Activated CD8-positive, alpha-beta memory T cell treated with anti-CD3 and anti-CD28 coated beads, Interleukin-2, amount 50 U/mL, for 1 hour (primary cell): ENCODE measurements at regions not wholly inside any gene's neighbourhood (a gene's known extent, or its start where the extent isn't known, plus 50 kb on each side); places are given as distances from the start of the nearest gene placed in this dataset.

ENCODE experiments used
- DNase-seq: peaks from one replicate; pipeline ENCODE4 v3.0.0-alpha.2; 2020; ENCODE audit errors: extremely low read depth

DNA sequence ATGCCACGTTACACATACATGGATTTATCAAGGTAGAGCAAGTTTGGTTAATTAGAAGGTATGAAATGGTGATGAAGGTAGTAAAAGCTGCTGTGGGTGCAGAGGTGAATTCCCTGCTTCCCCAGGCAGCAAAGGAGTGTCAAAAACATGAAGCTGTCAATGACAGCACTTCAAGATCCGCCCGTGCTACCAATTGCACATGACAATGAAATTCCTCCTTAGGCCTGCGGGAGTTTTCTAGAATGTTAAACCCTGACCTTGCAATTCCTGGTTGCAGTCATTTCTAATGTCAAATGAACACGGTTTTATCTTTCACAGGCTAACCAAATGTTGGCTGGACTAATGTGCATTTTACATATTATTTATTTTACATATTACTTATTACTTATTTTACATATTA lies 67.7 kb upstream of the LSM14A start:
- DNase-seq: no peak

DNA sequence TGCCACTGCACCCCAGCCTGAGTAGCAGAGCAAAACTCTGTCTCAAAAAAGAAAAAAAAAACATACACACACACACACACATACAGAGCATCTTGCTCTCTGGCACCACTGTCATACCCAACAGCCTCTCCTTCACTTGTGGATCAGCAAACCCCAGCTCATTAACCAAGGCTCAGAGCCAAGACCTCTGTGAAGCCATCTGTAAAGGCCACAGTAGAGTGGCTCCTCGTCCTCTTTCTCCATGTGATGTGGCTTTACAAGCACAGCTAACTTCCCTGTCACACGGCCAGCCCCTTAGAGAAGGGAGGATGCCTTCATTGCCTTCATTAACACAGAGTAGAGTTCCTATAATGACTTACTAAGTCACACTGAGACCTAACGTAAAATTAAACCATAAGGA lies 62.7 kb upstream of the LSM14A start:
- no peak for DNase-seq

DNA sequence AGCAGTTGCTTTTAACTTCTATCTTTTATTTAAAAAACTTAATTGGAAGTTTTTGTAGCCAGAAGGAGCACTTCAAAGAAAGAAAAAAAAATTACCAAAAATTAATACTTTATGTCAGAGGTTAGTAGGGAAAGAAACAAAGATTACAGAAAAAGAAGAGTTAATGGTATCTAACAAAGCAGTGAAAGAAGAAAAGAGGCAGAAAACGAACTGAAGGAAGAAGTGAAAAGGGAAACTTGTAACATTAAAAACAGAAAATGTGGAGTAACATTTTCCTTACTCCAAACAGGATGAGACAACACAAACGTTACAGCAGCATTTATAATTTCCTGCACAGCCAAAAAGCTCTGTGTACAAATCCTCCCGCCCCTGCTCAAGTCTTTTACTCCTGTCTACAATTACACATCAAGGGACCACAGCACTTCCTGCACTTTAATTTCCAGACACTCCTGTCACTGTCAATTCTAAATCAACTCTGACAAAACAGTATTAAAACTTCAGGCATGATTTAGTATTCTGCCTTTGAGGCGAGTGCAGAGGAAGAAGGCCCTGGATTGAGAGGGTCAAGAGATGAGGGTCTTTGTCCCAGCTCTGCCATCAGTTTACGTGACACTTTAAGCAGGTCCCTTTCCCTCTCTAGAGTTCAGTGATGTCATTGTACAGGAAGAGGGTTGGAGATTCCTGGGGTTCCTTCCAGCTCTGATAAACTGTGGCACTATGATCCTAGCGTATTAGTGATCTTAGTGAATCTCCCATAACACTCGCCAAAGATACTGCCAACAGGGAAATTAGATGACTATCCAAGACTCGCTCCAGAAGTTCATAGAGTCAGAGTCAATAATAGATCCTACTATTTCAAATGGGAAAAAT lies 53.2 kb upstream of the LSM14A start:
- DNase-seq: no peak

DNA sequence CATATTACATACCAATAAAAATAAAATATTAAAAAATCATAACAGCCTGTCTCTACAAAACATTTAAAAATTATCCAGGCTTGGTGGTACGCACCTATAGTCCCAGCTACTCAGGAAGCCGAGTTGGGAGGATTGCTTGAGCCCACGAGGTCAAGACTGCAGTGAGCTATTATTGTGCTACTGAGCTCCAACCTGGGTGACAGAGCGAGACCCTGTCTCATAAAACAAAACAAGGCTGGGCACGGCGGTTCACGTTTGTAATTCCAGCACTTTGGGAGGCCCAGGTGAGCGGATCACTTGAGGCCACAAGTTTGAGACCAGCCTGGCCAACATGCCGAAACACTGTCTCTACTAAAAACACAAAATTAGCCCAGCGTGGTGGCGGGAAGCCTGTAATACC lies 52.2 kb upstream of the LSM14A start:
- DNase-seq: no peak

DNA sequence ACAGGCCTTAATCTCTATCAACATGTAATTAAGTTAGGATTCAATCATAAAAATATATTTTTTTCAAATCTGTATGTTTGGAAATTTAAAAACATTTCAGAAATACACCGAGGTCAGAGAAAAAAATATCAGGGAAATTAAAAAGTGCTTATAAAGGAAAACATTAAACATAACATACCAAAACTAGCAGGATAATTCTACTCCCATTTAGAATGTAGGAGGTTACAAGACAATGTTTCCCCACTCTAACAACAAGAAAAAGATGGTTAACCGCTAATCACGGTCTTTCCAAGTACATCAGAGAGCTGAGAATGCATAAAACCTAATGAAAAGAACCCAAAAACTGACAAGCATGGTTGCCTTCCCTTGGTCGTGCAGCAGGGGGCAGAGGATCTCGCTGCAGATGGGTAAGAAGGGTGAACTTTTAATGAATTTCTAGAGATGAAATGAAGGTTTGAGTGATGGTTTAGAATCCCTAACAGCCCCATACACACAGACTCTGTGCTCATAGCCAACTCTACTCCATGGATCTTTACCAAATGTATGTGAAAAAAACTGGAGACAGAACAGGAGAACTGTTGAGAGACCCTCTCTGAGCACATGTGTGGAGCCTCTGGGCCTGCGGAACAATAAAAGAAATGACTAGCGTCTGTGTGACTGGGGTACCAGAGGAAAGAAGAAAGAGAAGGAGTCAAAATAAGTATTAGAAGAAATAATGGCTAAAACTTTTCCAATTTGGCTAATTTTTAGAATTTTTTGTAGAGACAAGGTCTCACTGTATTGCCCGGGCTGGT lies 51.3 kb upstream of the LSM14A start:
- DNase-seq: no peak
